Right ventricle myocardium inferior (tissue), 1 donor: ENCODE measurements at regions not wholly inside any gene's neighbourhood (a gene's known extent, or its start where the extent isn't known, plus 50 kb on each side); places are given as distances from the start of the nearest gene placed in this dataset.
A peak's percentile ranks its signal among the peaks of the same experiment; 100 is the strongest.

ENCODE experiments used
- ATAC-seq: fragments of 200-7000 bp; cut with Tn5 transposase; one replicate; pipeline ENCODE4 v1.9.1; 2020; ENCODE audit warnings: mild to moderate bottlenecking, moderate library complexity
- DNase-seq: peaks from one replicate; pipeline ENCODE4 v3.0.0; 2021; ENCODE audit errors: missing footprints
- intact Hi-C: fragments of 100-400 bp; cut with DNase I; formaldehyde crosslinking; loops from one replicate; pipeline ENCODE4 v1.11.0; 2022
- donor health status: DM: no; HTN: yes; CAD: no; lungs with severe emphysema.

GRCh38 chr4:125430086-125430485 is 115.3 kb downstream of the FAT4 start:
- ATAC-seq (no peak), DNase-seq (no peak)
- intact Hi-C loops: loop anchor here (5.0 kb wide), 1 partner anchor 38 kb away; no protein-coding TSS in a partner anchor

GRCh38 chr4:125432078-125432477 is 117.3 kb downstream of the FAT4 start:
- ATAC-seq (peak; percentile 69), DNase-seq (no peak)
- intact Hi-C loops: loop anchor here (2.0 to 5.0 kb wide), 2 partner anchors 40 to 117 kb away; partner anchors contain the start of gene FAT4

GRCh38 chr4:125433453-125433852 is 118.7 kb downstream of the FAT4 start:
- ATAC-seq (peak; percentile 39), DNase-seq (no peak)
- intact Hi-C loops: loop anchor here (2.0 to 5.0 kb wide), 2 partner anchors 41 to 119 kb away; partner anchors contain the start of gene FAT4

GRCh38 chr4:125434136-125434535 is 119.4 kb downstream of the FAT4 start:
- intact Hi-C loops: loop anchor here (5.0 kb wide), 1 partner anchor 42 kb away; no protein-coding TSS in a partner anchor
- no peak for DNase-seq
- ATAC-seq: peak; percentile 72

GRCh38 chr4:125440814-125441213 is 126.1 kb downstream of the FAT4 start:
- DNase-seq (no peak), ATAC-seq (no peak)
- intact Hi-C loops: no loop called here

GRCh38 chr4:125444166-125444565 is 129.4 kb downstream of the FAT4 start:
- DNase-seq (no peak), ATAC-seq (no peak)
- intact Hi-C loops: no loop called here

- intact Hi-C loops: no loop called here
- ATAC-seq: no peak
- no peak for DNase-seq
Measured at GRCh38 chr4:125445525-125445924, 130.8 kb downstream of the FAT4 start.

- intact Hi-C loops: no loop called here
- ATAC-seq: no peak
- DNase-seq: no peak
Measured at GRCh38 chr4:125447551-125448290, 133.0 kb downstream of the FAT4 start.

- ATAC-seq (no peak), DNase-seq (no peak)
- intact Hi-C loops: no loop called here
Measured at GRCh38 chr4:125456075-125456474, 141.3 kb downstream of the FAT4 start.

GRCh38 chr4:125459531-125459930 is 144.8 kb downstream of the FAT4 start:
- no peak for DNase-seq
- intact Hi-C loops: no loop called here
- ATAC-seq: no peak

- intact Hi-C loops: no loop called here
- ATAC-seq: no peak
Measured at GRCh38 chr4:125461676-125462363, 147.1 kb downstream of the FAT4 start.

GRCh38 chr4:125464146-125464545 is 149.4 kb downstream of the FAT4 start:
- DNase-seq: no peak
- no peak for ATAC-seq
- intact Hi-C loops: no loop called here

More at GRCh38 chr4:125461676-125462363, 147.1 kb downstream of the FAT4 start:
- no peak for DNase-seq

GRCh38 chr4:125481334-125482045 is 166.7 kb downstream of the FAT4 start:
- no peak for DNase-seq
- ATAC-seq: no peak
- intact Hi-C loops: loop anchor here (10.0 kb wide), 1 partner anchor 263 kb away; no protein-coding TSS in a partner anchor

- no peak for ATAC-seq
- intact Hi-C loops: loop anchor here (10.0 kb wide), 1 partner anchor 262 kb away; no protein-coding TSS in a partner anchor
- no peak for DNase-seq
Measured at GRCh38 chr4:125482822-125483221, 168.1 kb downstream of the FAT4 start.

GRCh38 chr4:125483278-125483677 is 168.5 kb downstream of the FAT4 start:
- intact Hi-C loops: loop anchor here (10.0 kb wide), 1 partner anchor 262 kb away; no protein-coding TSS in a partner anchor
- DNase-seq (no peak), ATAC-seq (no peak)

GRCh38 chr4:125484912-125485311 is 170.2 kb downstream of the FAT4 start:
- no peak for ATAC-seq
- intact Hi-C loops: loop anchor here (10.0 kb wide), 1 partner anchor 260 kb away; no protein-coding TSS in a partner anchor

GRCh38 chr4:125486351-125486750 is 171.6 kb downstream of the FAT4 start:
- DNase-seq (no peak), ATAC-seq (no peak)

More at GRCh38 chr4:125484912-125485311, 170.2 kb downstream of the FAT4 start:
- DNase-seq: no peak

GRCh38 chr4:125489952-125490690 is 175.4 kb downstream of the FAT4 start:
- ATAC-seq (no peak), DNase-seq (peak; percentile 48)
- intact Hi-C loops: loop anchor here (10.0 kb wide), 1 partner anchor 255 kb away; no protein-coding TSS in a partner anchor

More at GRCh38 chr4:125486351-125486750, 171.6 kb downstream of the FAT4 start:
- intact Hi-C loops: loop anchor here (10.0 kb wide), 1 partner anchor 258 kb away; no protein-coding TSS in a partner anchor
